CD14-positive monocyte (primary cell): ENCODE measurements at regions not wholly inside any gene's neighbourhood (a gene's known extent, or its start where the extent isn't known, plus 50 kb on each side); places are given as distances from the start of the nearest gene placed in this dataset.

Experiments
- DNase-seq, 3 donors: peaks; one replicate each; pipeline ENCODE4 v3.0.0-alpha.2; 2011 to 2022
- H2AFZ ChIP-seq: 2 replicates; pipeline ENCODE4 v1.6.0; 2012; ENCODE audit warnings: mild to moderate bottlenecking, low read depth, low read length, inconsistent platforms; ENCODE audit not compliant: insufficient read depth, poor library complexity, severe bottlenecking
- H3K27ac ChIP-seq, 2 donors: 1 replicate in 1 of 2; 2 replicates in 1 of 2; pipeline ENCODE4 v1.5.1; 2012 to 2013; ENCODE audit warnings: low read length in 2 of 2, control low read depth in 1 of 2, inconsistent platforms in 1 of 2, low read depth in 1 of 2, mild to moderate bottlenecking in 1 of 2
- H3K27me3 ChIP-seq, 2 donors: one replicate each; pipeline versions ENCODE4 v1.6.0 to v1.6.1; 2011 to 2013; ENCODE audit warnings: low read length in 2 of 2; ENCODE audit not compliant: control insufficient read depth in 2 of 2, insufficient read depth in 2 of 2
- H3K36me3 ChIP-seq, 2 donors: replicated peaks in 1 of 2; 1 replicate in 1 of 2; 2 replicates in 1 of 2; pipeline versions ENCODE4 v1.5.1 to v1.6.1; 2012 to 2013; ENCODE audit warnings: low read length in 2 of 2, control low read depth in 1 of 2, inconsistent platforms in 1 of 2, mild to moderate bottlenecking in 1 of 2; ENCODE audit not compliant: insufficient read depth in 2 of 2, control insufficient read depth in 1 of 2
- H3K4me1 ChIP-seq, 2 donors: 1 replicate in 1 of 2; 2 replicates in 1 of 2; pipeline versions ENCODE4 v1.5.1 to v1.6.1; 2012 to 2013; ENCODE audit warnings: low read length in 2 of 2, control low read depth in 1 of 2, inconsistent platforms in 1 of 2, mild to moderate bottlenecking in 1 of 2, moderate library complexity in 1 of 2; ENCODE audit not compliant: insufficient read depth in 2 of 2, control insufficient read depth in 1 of 2
- H3K4me2 ChIP-seq: replicated peaks from 2 replicates; pipeline ENCODE3; 2012; ENCODE audit warnings: low read length, moderate library complexity, mild to moderate bottlenecking; ENCODE audit not compliant: poor library complexity, severe bottlenecking; ENCODE audit errors: extremely low read depth
- H3K4me3 ChIP-seq, 3 experiments: fragments of 200-600 bp in 1 of 3; sonication (generic) in 1 of 3; replicated peaks in 1 of 3; 1 replicate in 2 of 3; 2 replicates in 1 of 3; pipeline ENCODE4 v1.5.1; 2011 to 2013; ENCODE audit warnings: low read length in 3 of 3, mild to moderate bottlenecking in 3 of 3, control low read depth in 2 of 3, low read depth in 2 of 3, inconsistent platforms in 1 of 3, moderate library complexity in 1 of 3
- H3K79me2 ChIP-seq: 2 replicates; pipeline ENCODE4 v1.6.0; 2012; ENCODE audit warnings: mild to moderate bottlenecking, control low read depth, inconsistent platforms, low read length, moderate library complexity; ENCODE audit not compliant: insufficient read depth
- H3K9ac ChIP-seq: 2 replicates; pipeline ENCODE4 v1.6.0; 2017; ENCODE audit warnings: low read length, mild to moderate bottlenecking; ENCODE audit not compliant: insufficient read depth, poor library complexity, severe bottlenecking
- H3K9me3 ChIP-seq, 2 donors: replicated peaks in 1 of 2; 1 replicate in 1 of 2; 2 replicates in 1 of 2; pipeline versions ENCODE4 v1.5.1 to v1.6.1; 2012 to 2013; ENCODE audit warnings: low read length in 2 of 2, control low read depth in 1 of 2; ENCODE audit not compliant: control insufficient read depth in 1 of 2, insufficient read depth in 1 of 2
- H4K20me1 ChIP-seq: 2 replicates; pipeline ENCODE4 v1.6.0; 2012; ENCODE audit warnings: mild to moderate bottlenecking, low read length, control low read depth, moderate library complexity; ENCODE audit not compliant: insufficient read depth
- H3K27ac Mint-ChIP-seq, 7 donors: one replicate each; pipeline ENCODE4 v1.8.0; 2020; ENCODE audit warnings: mild to moderate bottlenecking in 7 of 7, mixed read lengths in 7 of 7, moderate library complexity in 6 of 7, inconsistent platforms in 2 of 7
- H3K27me3 Mint-ChIP-seq, 3 donors: one replicate each; pipeline ENCODE4 v1.8.0; 2021 to 2022; ENCODE audit warnings: low read depth in 3 of 3, mild to moderate bottlenecking in 3 of 3, mixed read lengths in 3 of 3, moderate library complexity in 3 of 3, inconsistent platforms in 1 of 3
- H3K36me3 Mint-ChIP-seq, 2 donors: one replicate each; pipeline ENCODE4 v1.8.0; 2020; ENCODE audit warnings: mixed read lengths in 2 of 2, inconsistent platforms in 1 of 2, mild to moderate bottlenecking in 1 of 2
- H3K4me1 Mint-ChIP-seq: one replicate; pipeline ENCODE4 v1.8.0; 2020; ENCODE audit warnings: mild to moderate bottlenecking, mixed read lengths
- H3K4me3 Mint-ChIP-seq, 2 donors: one replicate each; pipeline ENCODE4 v1.8.0; 2020; ENCODE audit warnings: mild to moderate bottlenecking in 2 of 2, mixed read lengths in 2 of 2, moderate library complexity in 1 of 2
- H3K9me3 Mint-ChIP-seq, 7 donors: one replicate each; pipeline ENCODE4 v1.8.0; 2020 to 2022; ENCODE audit warnings: mixed read lengths in 7 of 7, mild to moderate bottlenecking in 6 of 7, moderate library complexity in 6 of 7, inconsistent platforms in 2 of 7
- CTCF ChIP-seq: fragments of 200-600 bp; IDR thresholded peaks from one replicate; pipeline ENCODE4 v1.8.0; 2022; ENCODE audit warnings: antibody characterized with exemption, mild to moderate bottlenecking
- WGBS: methylation state at CpG from one replicate; pipeline ENCODE4 v1.1.5; 2013; ENCODE audit warnings: missing lambda C conversion rate; ENCODE audit not compliant: insufficient coverage; 5-methylcytosine and 5-hydroxymethylcytosine counted together
- intact Hi-C, 2 donors: fragments of 100-400 bp; cut with micrococcal nuclease; formaldehyde crosslinking; loops; one replicate each; pipeline versions ENCODE4 v1.15.0 to v1.15.1; 2023

DNA sequence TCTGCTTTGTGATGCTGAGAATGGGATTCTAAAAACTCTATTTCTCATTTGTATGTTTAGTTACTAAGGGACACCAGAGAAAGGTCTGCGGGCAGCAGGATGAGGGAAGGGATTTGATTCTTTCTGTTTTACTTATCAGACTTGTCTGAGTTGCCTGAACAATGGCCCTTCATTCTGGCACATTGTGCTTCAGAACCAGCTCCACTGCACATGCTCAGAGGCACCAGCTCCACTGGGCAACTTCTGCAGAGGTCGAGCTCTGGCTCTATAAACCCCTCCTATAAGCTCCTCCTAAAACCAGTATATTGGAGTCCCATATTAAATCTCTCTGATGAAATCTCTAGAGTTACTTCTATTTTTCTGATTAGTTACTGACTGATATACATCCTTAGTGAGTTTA lies 453.2 kb upstream of the CDIN1 start:
- Histone ChIP-seq H3K9me3 (peaks cover 2 to 14% of the 10 kb centered on the region in 2 donors), H2AFZ (no peak overlapping the region)
- H3K4me1 Mint-ChIP-seq = no peaks in the 10 kb centered on the region

GRCh38 chr15:36130641-36131310 lies 448.6 kb upstream of the CDIN1 start:
- Histone ChIP-seq H3K27ac (no peak overlapping the region), H3K27me3 (no peaks in the 10 kb centered on the region), H3K4me3 (no peak overlapping the region), H3K9ac (no peak overlapping the region), H3K4me2 (no peak overlapping the region), H3K79me2 (no peaks in the 10 kb centered on the region), H3K4me1 (no peaks in the 10 kb centered on the region), H3K36me3 (no peaks in the 10 kb centered on the region), H2AFZ (no peak overlapping the region), H4K20me1 (no peaks in the 10 kb centered on the region), H3K9me3 (peaks cover 0 to 8% of the 10 kb centered on the region in 2 donors)
- Mint-ChIP-seq H3K27me3 (no peaks in the 10 kb centered on the region), H3K9me3 (peaks cover 0 to 7% (median 4%) of the 10 kb centered on the region in 7 donors), H3K27ac (no peak overlapping the region), H3K4me1 (no peaks in the 10 kb centered on the region), H3K4me3 (no peak overlapping the region), H3K36me3 (no peaks in the 10 kb centered on the region)
- intact Hi-C loops = no loop called here
- TF ChIP-seq CTCF = no peak
- DNase-seq = no peak
- 90% methylated on average over 2 of the region's 3 CpGs for WGBS

More for the DNA sequence above, 453.2 kb upstream of the CDIN1 start:
- no peaks in the 10 kb centered on the region for H3K36me3 Mint-ChIP-seq
- H3K4me1 ChIP-seq = no peaks in the 10 kb centered on the region
- H4K20me1 ChIP-seq = no peaks in the 10 kb centered on the region
- whole genome bisulfite sequencing = no CpG with 5 or more reads among the region's 2 CpGs
- no peak overlapping the region for H3K4me3 Mint-ChIP-seq
- H3K27me3 ChIP-seq = no peaks in the 10 kb centered on the region
- no peak for TF ChIP-seq CTCF
- no peak overlapping the region for H3K27ac Mint-ChIP-seq
- H3K9me3 Mint-ChIP-seq = peaks cover 2 to 10% (median 7%) of the 10 kb centered on the region in 7 donors
- no peaks in the 10 kb centered on the region for H3K79me2 ChIP-seq
- H3K27ac ChIP-seq = no peak overlapping the region
- H3K27me3 Mint-ChIP-seq = no peaks in the 10 kb centered on the region
- no peak overlapping the region for H3K9ac ChIP-seq
- H3K4me2 ChIP-seq = no peak overlapping the region
- no peak for DNase-seq
- no peaks in the 10 kb centered on the region for H3K36me3 ChIP-seq
- intact Hi-C loops = no loop called here
- no peak overlapping the region for H3K4me3 ChIP-seq
